IMR-90 (cell line): ENCODE measurements at regions not wholly inside any gene's neighbourhood (a gene's known extent, or its start where the extent isn't known, plus 50 kb on each side); places are given as distances from the start of the nearest gene placed in this dataset.

ENCODE experiments used
- ATAC-seq: fragments of 200-7000 bp; cut with Tn5 transposase; 2 replicates; pipeline ENCODE4 v1.9.1; 2020; ENCODE audit warnings: low read depth, mild to moderate bottlenecking, moderate library complexity
- BruUV-seq: library from RNA; stranded (reverse); fragments of 400-500 nt; replicated peaks from 2 replicates; lab custom pipeline; 2021; lab: Mats Ljungman, UMichigan
- CTCF ChIA-PET: fragments of 300-600 bp; formaldehyde crosslinking; extraction: SDS; loops from one replicate; lab custom pipeline; 2021; ENCODE audit warnings: antibody characterized with exemption; lab: Yijun Ruan, JAX
- POLR2A ChIA-PET: fragments of 300-600 bp; sonication (Branson Sonifier 250); formaldehyde crosslinking; loops from one replicate; lab custom pipeline; 2022; ENCODE audit warnings: antibody characterized with exemption; ENCODE audit not compliant: unreplicated experiment; lab: Charles Lee
- DNase-seq: peaks from one replicate; pipeline ENCODE4 v3.0.0; 2013
- H2AFZ ChIP-seq: replicated peaks from 2 replicates; pipeline ENCODE3; 2013; ENCODE audit warnings: low read length, mild to moderate bottlenecking; ENCODE audit not compliant: poor library complexity
- H2AK5ac ChIP-seq: 2 replicates; pipeline ENCODE4 v1.6.1; 2013; ENCODE audit warnings: low read depth, low read length, inconsistent platforms
- H2AK9ac ChIP-seq: replicated peaks from 2 replicates; pipeline ENCODE3; 2013; ENCODE audit warnings: mild to moderate bottlenecking, low read depth, low read length, moderate library complexity; ENCODE audit not compliant: poor library complexity
- H2BK120ac ChIP-seq: 2 replicates; pipeline ENCODE4 v1.6.1; 2013; ENCODE audit warnings: low read depth, low read length, inconsistent platforms
- H2BK15ac ChIP-seq: 3 replicates; pipeline ENCODE4 v1.6.1; 2013; ENCODE audit warnings: low read depth, low read length, inconsistent platforms
- H2BK20ac ChIP-seq: 2 replicates; pipeline ENCODE4 v1.6.1; 2013; ENCODE audit warnings: low read depth, mild to moderate bottlenecking, inconsistent platforms, low read length, moderate library complexity
- H2BK5ac ChIP-seq: 2 replicates; pipeline ENCODE4 v1.6.1; 2013; ENCODE audit warnings: mild to moderate bottlenecking, low read depth, low read length, inconsistent platforms; ENCODE audit not compliant: poor library complexity, severe bottlenecking
- H3K14ac ChIP-seq: replicated peaks from 2 replicates; pipeline ENCODE4 v1.6.1; 2013; ENCODE audit warnings: low read depth, low read length, inconsistent platforms
- H3K18ac ChIP-seq: 2 replicates; pipeline ENCODE4 v1.6.1; 2013; ENCODE audit warnings: low read depth, low read length, control low read depth
- H3K23ac ChIP-seq: 2 replicates; pipeline ENCODE4 v1.6.1; 2013; ENCODE audit warnings: low read depth, low read length, inconsistent platforms
- H3K27ac ChIP-seq: 2 replicates; pipeline ENCODE4 v1.5.1; 2013; ENCODE audit warnings: mild to moderate bottlenecking, control low read depth, low read length; ENCODE audit not compliant: insufficient read depth
- H3K27me3 ChIP-seq: 2 replicates; pipeline ENCODE4 v1.6.1; 2013; ENCODE audit warnings: low read length; ENCODE audit not compliant: control insufficient read depth, insufficient read depth
- H3K36me3 ChIP-seq: 2 replicates; pipeline ENCODE4 v1.6.1; 2013; ENCODE audit warnings: low read length, mixed read lengths; ENCODE audit not compliant: control insufficient read depth, insufficient read depth
- H3K4ac ChIP-seq: 2 replicates; pipeline ENCODE4 v1.6.1; 2013; ENCODE audit warnings: low read depth, low read length, inconsistent platforms
- H3K4me1 ChIP-seq: 2 replicates; pipeline ENCODE4 v1.6.1; 2013; ENCODE audit warnings: low read length, mixed read lengths; ENCODE audit not compliant: control insufficient read depth, insufficient read depth
- H3K4me2 ChIP-seq: 2 replicates; pipeline ENCODE4 v1.6.1; 2013; ENCODE audit warnings: low read depth, mild to moderate bottlenecking, control low read depth, low read length, moderate library complexity
- H3K4me3 ChIP-seq: 2 replicates; pipeline ENCODE4 v1.5.1; 2013; ENCODE audit warnings: low read depth, mild to moderate bottlenecking, control low read depth, low read length, moderate library complexity; ENCODE audit not compliant: insufficient read depth
- H3K56ac ChIP-seq: 2 replicates; pipeline ENCODE4 v1.6.1; 2013; ENCODE audit warnings: low read length, inconsistent platforms; ENCODE audit not compliant: insufficient read depth; ENCODE audit errors: extremely low read depth
- H3K79me1 ChIP-seq, 2 experiments: 2 replicates each; pipeline ENCODE4 v1.6.1; 2013; ENCODE audit warnings: low read length in 2 of 2, inconsistent platforms in 1 of 2, low read depth in 1 of 2
- H3K9ac ChIP-seq: 2 replicates; pipeline ENCODE4 v1.6.1; 2013; ENCODE audit warnings: low read depth, low read length, control low read depth
- H3K9me1 ChIP-seq: 2 replicates; pipeline ENCODE4 v1.6.1; 2013; ENCODE audit warnings: low read length, inconsistent platforms; ENCODE audit not compliant: insufficient read depth
- H3K9me3 ChIP-seq: 2 replicates; pipeline ENCODE4 v1.6.1; 2013; ENCODE audit warnings: low read length; ENCODE audit not compliant: control insufficient read depth, insufficient read depth
- H4K20me1 ChIP-seq: 2 replicates; pipeline ENCODE4 v1.6.1; 2013; ENCODE audit warnings: low read length, inconsistent platforms; ENCODE audit not compliant: insufficient read depth
- H4K5ac ChIP-seq: 2 replicates; pipeline ENCODE4 v1.6.1; 2013; ENCODE audit warnings: mild to moderate bottlenecking, low read depth, low read length, control low read depth
- H4K8ac ChIP-seq, 2 experiments: 2 replicates each; pipeline ENCODE4 v1.6.1; 2013; ENCODE audit warnings: low read depth in 2 of 2, low read length in 2 of 2, control low read depth in 1 of 2, inconsistent platforms in 1 of 2
- H4K91ac ChIP-seq: 2 replicates; pipeline ENCODE4 v1.6.1; 2013; ENCODE audit warnings: low read depth, low read length, inconsistent platforms; ENCODE audit not compliant: insufficient read depth
- BHLHE40 ChIP-seq: fragments of 150-350 bp; IDR thresholded peaks from 2 replicates; pipeline ENCODE4 v1.6.1; 2016; ENCODE audit warnings: mild to moderate bottlenecking, low read depth, low read length
- CEBPB ChIP-seq: IDR thresholded peaks from 2 replicates; pipeline ENCODE4 v1.6.1; 2012; ENCODE audit warnings: low read depth, low read length, improper control_type of control experiment
- CHD1 ChIP-seq: IDR thresholded peaks from 2 replicates; pipeline ENCODE4 v1.6.1; 2012; ENCODE audit warnings: low read depth, low read length, improper control_type of control experiment
- FOS ChIP-seq: fragments of 150-350 bp; IDR thresholded peaks from 2 replicates; pipeline ENCODE4 v1.6.1; 2016; ENCODE audit warnings: low read depth, low read length
- MAFK ChIP-seq: IDR thresholded peaks from 2 replicates; pipeline ENCODE4 v1.6.1; 2012; ENCODE audit warnings: low read depth, low read length, improper control_type of control experiment
- MAZ ChIP-seq: IDR thresholded peaks from 2 replicates; pipeline ENCODE4 v1.6.1; 2012; ENCODE audit warnings: low read depth, mild to moderate bottlenecking, low read length, improper control_type of control experiment, moderate library complexity, borderline replicate concordance
- MXI1 ChIP-seq: IDR thresholded peaks from 2 replicates; pipeline ENCODE4 v1.6.1; 2012; ENCODE audit warnings: low read depth, mild to moderate bottlenecking, low read length, moderate library complexity, borderline replicate concordance
- NFE2L2 ChIP-seq: fragments of 150-350 bp; IDR thresholded peaks from 2 replicates; pipeline ENCODE4 v1.6.1; 2016; ENCODE audit warnings: low read depth, mild to moderate bottlenecking, low read length
- POLR2A ChIP-seq: IDR thresholded peaks from 2 replicates; pipeline ENCODE4 v1.6.1; 2012; ENCODE audit warnings: mild to moderate bottlenecking, low read depth, low read length
- RAD21 ChIP-seq: IDR thresholded peaks from 2 replicates; pipeline ENCODE4 v1.6.1; 2012; ENCODE audit warnings: low read length, improper control_type of control experiment
- RCOR1 ChIP-seq: IDR thresholded peaks from 2 replicates; pipeline ENCODE4 v1.6.1; 2012; ENCODE audit warnings: mild to moderate bottlenecking, low read length, improper control_type of control experiment; ENCODE audit not compliant: insufficient replicate concordance
- RFX5 ChIP-seq: IDR thresholded peaks from 2 replicates; pipeline ENCODE4 v1.8.0; 2012; ENCODE audit warnings: low read depth, mild to moderate bottlenecking, low read length, moderate library complexity
- SMC3 ChIP-seq: fragments of 150-350 bp; IDR thresholded peaks from 2 replicates; pipeline ENCODE4 v1.6.1; 2016; ENCODE audit warnings: low read depth, mild to moderate bottlenecking, antibody characterized with exemption, low read length, moderate library complexity
- WGBS, 2 experiments: methylation state at CpG; one replicate each; pipeline versions ENCODE4 v1.1.5 to v1.1.7; 2013; ENCODE audit warnings: missing lambda C conversion rate in 2 of 2; ENCODE audit not compliant: insufficient read length in 1 of 2; ENCODE audit errors: extremely low coverage in 2 of 2; 5-methylcytosine and 5-hydroxymethylcytosine counted together
- dilution Hi-C: fragments of 300-500 bp; cut with HindIII; formaldehyde crosslinking; loops from one replicate; pipeline ENCODE4 v1.14.3; 2018; ENCODE audit warnings: low sequenced_read_pairs; ENCODE audit not compliant: unreplicated experiment
- in situ Hi-C: fragments of 300-500 bp; cut with MboI; formaldehyde crosslinking; loops from 3 replicates; pipeline ENCODE4 v1.14.3; 2019; ENCODE audit warnings: low sequenced_read_pairs, inconsistent platforms, mixed read lengths
- intact Hi-C: fragments of 100-400 bp; cut with micrococcal nuclease; formaldehyde crosslinking; loops from 2 replicates; pipeline ENCODE4 v1.10.0; 2022
- TF ChIP-seq, protein P1 (sequence below): fragments of 150-350 bp; IDR thresholded peaks from 2 replicates; pipeline ENCODE4 v1.6.1; 2017; ENCODE audit warnings: mild to moderate bottlenecking, antibody characterized with exemption, low read length, low read depth
- TF ChIP-seq, protein P2 (sequence below): conservative IDR thresholded peaks from 2 replicates; pipeline ENCODE4 v1.5.1; 2012; ENCODE audit warnings: mild to moderate bottlenecking, low read depth, low read length, improper control_type of control experiment
- TF ChIP-seq, protein P3 (sequence below): fragments of 150-350 bp; IDR thresholded peaks from 2 replicates; pipeline ENCODE4 v1.6.1; 2016; ENCODE audit warnings: low read depth, mild to moderate bottlenecking, low read length, moderate library complexity, borderline replicate concordance

DNA sequence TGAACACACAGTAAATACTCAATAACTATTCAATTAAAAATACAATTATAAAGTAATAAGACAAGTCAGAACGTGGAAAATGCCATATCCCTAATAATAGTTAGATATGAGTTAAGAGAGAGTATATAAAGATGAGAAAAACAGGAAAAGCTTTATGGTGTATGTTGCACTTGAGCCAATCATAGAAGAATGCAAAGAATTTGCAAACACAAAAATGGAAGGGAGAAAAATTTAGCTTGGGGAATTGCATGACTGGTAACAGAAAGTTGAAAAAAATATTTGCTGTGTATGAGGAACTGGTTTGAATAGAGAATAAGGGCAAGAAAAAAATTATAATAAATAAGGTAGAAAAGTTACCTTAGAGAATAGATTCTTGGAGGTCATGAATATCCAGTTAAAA lies 739.6 kb upstream of the CXADR start:
- H2BK5ac ChIP-seq = peak overlapping the region; percentile 70
- no peaks in the 10 kb centered on the region for H4K20me1 ChIP-seq
- no peaks in the 10 kb centered on the region for H3K79me1 ChIP-seq
- H3K4me2 ChIP-seq = no peak overlapping the region
- in situ Hi-C loops (no loop called here), intact Hi-C loops (no loop called here), dilution Hi-C loops (no loop called here)
- no peak overlapping the region for H3K18ac ChIP-seq
- H4K5ac ChIP-seq = no peak overlapping the region
- no peak overlapping the region for H2BK20ac ChIP-seq
- H3K14ac ChIP-seq = no peak overlapping the region
- H3K4me3 ChIP-seq = no peak overlapping the region
- no peak overlapping the region for H4K91ac ChIP-seq
- peak; percentile 57 for DNase-seq
- H3K4me1 ChIP-seq = peaks cover 4% of the 10 kb centered on the region
- no peak for TF ChIP-seq POLR2A
- TF ChIP-seq MAFK = no peak
- TF ChIP-seq FOS = no peak
- no peak for TF ChIP-seq RCOR1
- no peak for TF ChIP-seq MAZ
- TF ChIP-seq MXI1 = no peak
- TF ChIP-seq RFX5 = no peak
- TF ChIP-seq, protein P1, sequence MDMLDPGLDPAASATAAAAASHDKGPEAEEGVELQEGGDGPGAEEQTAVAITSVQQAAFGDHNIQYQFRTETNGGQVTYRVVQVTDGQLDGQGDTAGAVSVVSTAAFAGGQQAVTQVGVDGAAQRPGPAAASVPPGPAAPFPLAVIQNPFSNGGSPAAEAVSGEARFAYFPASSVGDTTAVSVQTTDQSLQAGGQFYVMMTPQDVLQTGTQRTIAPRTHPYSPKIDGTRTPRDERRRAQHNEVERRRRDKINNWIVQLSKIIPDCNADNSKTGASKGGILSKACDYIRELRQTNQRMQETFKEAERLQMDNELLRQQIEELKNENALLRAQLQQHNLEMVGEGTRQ = no peak
- TF ChIP-seq, protein P2, sequence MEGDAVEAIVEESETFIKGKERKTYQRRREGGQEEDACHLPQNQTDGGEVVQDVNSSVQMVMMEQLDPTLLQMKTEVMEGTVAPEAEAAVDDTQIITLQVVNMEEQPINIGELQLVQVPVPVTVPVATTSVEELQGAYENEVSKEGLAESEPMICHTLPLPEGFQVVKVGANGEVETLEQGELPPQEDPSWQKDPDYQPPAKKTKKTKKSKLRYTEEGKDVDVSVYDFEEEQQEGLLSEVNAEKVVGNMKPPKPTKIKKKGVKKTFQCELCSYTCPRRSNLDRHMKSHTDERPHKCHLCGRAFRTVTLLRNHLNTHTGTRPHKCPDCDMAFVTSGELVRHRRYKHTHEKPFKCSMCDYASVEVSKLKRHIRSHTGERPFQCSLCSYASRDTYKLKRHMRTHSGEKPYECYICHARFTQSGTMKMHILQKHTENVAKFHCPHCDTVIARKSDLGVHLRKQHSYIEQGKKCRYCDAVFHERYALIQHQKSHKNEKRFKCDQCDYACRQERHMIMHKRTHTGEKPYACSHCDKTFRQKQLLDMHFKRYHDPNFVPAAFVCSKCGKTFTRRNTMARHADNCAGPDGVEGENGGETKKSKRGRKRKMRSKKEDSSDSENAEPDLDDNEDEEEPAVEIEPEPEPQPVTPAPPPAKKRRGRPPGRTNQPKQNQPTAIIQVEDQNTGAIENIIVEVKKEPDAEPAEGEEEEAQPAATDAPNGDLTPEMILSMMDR = no peak
- TF ChIP-seq BHLHE40 = no peak
- TF ChIP-seq CEBPB = no peak
- no peak for TF ChIP-seq RAD21
- no peak for TF ChIP-seq NFE2L2
- TF ChIP-seq SMC3 = no peak
- TF ChIP-seq, protein P3, sequence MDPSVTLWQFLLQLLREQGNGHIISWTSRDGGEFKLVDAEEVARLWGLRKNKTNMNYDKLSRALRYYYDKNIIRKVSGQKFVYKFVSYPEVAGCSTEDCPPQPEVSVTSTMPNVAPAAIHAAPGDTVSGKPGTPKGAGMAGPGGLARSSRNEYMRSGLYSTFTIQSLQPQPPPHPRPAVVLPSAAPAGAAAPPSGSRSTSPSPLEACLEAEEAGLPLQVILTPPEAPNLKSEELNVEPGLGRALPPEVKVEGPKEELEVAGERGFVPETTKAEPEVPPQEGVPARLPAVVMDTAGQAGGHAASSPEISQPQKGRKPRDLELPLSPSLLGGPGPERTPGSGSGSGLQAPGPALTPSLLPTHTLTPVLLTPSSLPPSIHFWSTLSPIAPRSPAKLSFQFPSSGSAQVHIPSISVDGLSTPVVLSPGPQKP = no peak
- no peak for TF ChIP-seq CHD1
- ChIA-PET CTCF (no interaction called here), POLR2A (no interaction called here)
- no peaks in the 10 kb centered on the region for H3K9me3 ChIP-seq
- no peaks in the 10 kb centered on the region for H3K27me3 ChIP-seq
- H2BK15ac ChIP-seq = no peak overlapping the region
- WGBS, 2 experiments = no CpG with 5 or more reads among the region's 1 CpG
- peak; percentile 90 for ATAC-seq
- no peak overlapping the region for H2AK5ac ChIP-seq
- H3K9me1 ChIP-seq = peaks cover 2% of the 10 kb centered on the region
- no peaks in the 10 kb centered on the region for H3K36me3 ChIP-seq
- H2AFZ ChIP-seq = no peak overlapping the region
- no peak overlapping the region for H3K9ac ChIP-seq
- no peak overlapping the region for H3K27ac ChIP-seq
- H3K23ac ChIP-seq = no peak overlapping the region
- BruUV-seq = no TSS peak
- H3K56ac ChIP-seq = no peak overlapping the region
- H3K4ac ChIP-seq = no peak overlapping the region
- H4K8ac ChIP-seq = no peak overlapping the region
- H2BK120ac ChIP-seq = 0 out of 2 replicates have a peak overlapping the region, but pooled peaks have one; percentile 97
- H2AK9ac ChIP-seq = no peak overlapping the region
